ENCODE measurements at regions not wholly inside any gene's neighbourhood (a gene's known extent, or its start where the extent isn't known, plus 50 kb on each side); places are given as distances from the start of the nearest gene placed in this dataset.
"Not testable (repeated sequence)": the region's sequence is repeated elsewhere in the genome, so short reads cannot be mapped to it uniquely, and the experiment has no call there.

DNA sequence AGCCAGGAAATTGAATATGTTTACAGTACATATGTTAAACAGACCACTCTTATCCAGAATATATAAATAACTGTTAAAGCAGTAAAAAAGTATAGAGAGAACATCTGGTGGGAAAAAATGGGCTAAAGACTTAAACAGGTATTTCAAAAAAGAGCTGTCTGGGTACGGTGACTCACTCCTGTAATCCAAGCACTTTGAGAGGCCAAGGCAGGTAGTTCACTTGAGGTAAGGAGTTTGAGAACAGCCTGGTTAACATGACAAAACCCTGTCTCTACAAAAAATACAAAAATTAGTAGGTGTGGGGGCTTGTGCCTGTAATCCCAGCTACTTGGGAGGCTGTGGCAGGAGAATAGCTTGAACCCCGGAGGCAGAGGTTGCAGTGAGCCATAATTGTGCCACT, 171.4 kb upstream of the FSIP2 start:
- H3K27me3 ChIP-seq (ENCODE audit: low read depth), result no peaks in the 10 kb centered on the region
- H3K9me3 ChIP-seq, result no peaks in the 10 kb centered on the region
- H3K4me3 ChIP-seq, result no peak overlapping the region
- no peaks in the 10 kb centered on the region for H3K36me3 ChIP-seq (replicated peaks)
- H3K4me1 ChIP-seq, result no peaks in the 10 kb centered on the region
- in situ Hi-C loops (cut with MboI; ENCODE audit: low sequenced_read_pairs), result no loop called here
- no peak for DNase-seq (ENCODE audit: low spot score in 2 of 2)

DNA sequence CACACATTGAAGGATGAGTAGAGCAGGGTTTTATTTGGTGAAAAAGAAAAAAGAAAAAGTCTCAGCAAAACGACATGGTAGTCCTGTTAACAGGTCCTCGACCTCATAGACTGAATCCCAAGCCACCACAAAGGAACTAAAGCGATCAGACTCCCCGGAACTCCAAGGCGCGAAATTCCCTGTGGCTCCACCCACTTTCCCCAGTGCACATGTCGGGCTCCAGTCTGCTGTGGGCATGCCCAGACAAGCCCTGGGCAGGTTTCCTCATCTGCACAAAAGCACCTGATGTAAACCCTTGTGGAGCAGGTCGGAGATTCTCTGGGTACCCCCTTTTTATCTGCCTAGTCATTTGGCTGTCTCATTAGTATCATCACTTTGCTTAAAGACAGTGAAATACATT, 170.7 kb upstream of the FSIP2 start:
- Histone ChIP-seq H3K9me3 (no peaks in the 10 kb centered on the region), H3K4me1 (no peaks in the 10 kb centered on the region), H3K27me3 (ENCODE audit: low read depth) (no peaks in the 10 kb centered on the region), H3K4me3 (no peak overlapping the region), H3K36me3 (replicated peaks) (no peaks in the 10 kb centered on the region)
- in situ Hi-C loops (cut with MboI; ENCODE audit: low sequenced_read_pairs), result no loop called here
- peak in 1 of 2 experiments; percentile 26 for DNase-seq (ENCODE audit: low spot score in 2 of 2)

DNA sequence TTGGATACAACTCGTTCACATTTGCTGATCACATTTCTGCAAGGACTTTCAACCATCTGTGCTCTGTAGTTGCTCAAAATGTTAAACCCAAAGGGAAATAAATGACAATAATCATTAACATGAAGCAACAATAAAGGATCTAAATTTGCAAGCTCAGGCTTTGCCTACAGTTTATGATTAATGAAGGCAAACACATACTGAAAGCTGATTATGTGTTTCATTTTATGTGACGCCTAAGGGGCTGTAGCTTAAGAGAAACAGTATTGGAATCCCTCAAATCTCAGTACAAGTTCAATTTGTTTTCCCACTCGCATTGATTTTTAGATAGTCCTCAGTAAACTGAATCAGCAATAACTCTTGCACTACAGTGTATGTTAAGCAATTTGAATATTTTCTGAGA, 160.3 kb upstream of the FSIP2 start:
- H3K27me3 ChIP-seq (ENCODE audit: low read depth), result no peaks in the 10 kb centered on the region
- no peaks in the 10 kb centered on the region for H3K36me3 ChIP-seq (replicated peaks)
- no peak overlapping the region for H3K4me3 ChIP-seq
- peak in 1 of 2 experiments; percentile 32 for DNase-seq (ENCODE audit: low spot score in 2 of 2)
- H3K4me1 ChIP-seq, result peaks cover 12% of the 10 kb centered on the region
- no peaks in the 10 kb centered on the region for H3K9me3 ChIP-seq
- in situ Hi-C loops (cut with MboI; ENCODE audit: low sequenced_read_pairs), result no loop called here

DNA sequence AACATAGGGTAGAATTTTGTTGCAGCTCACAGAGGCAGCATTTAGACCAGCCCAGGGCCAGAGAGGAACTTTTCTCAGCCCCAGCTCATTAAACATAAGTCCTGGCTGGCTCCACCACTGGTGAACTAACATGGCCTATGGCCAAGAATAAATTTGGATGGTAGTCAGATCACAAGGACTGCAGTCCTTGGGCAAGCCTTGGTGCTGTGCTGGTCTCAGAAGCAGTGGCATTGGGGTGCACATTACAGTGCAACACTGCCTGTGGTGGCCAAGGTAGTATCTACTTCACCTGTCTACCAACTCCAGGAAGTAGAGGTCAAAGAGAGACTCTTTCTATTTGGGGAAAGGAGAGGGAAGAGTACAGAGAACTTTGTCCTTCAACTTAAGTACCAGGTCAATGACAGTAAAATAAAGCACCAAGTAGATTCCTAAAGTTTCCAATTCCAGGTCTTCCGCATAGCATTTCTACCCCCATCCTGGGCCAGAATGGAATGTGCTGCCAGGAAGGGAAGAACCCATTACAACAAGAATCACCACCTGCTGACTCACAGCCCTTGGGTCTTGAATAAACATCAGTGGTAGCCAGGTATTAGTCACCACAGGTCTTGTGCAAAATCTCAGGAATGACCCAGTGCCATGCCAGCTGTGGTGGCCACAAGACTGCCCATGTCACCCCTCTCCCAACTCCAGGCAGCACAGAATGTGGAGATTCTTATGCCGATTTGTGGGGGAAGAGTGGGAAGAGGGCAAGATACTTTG, 155.4 kb upstream of the FSIP2 start:
- in situ Hi-C loops (cut with MboI; ENCODE audit: low sequenced_read_pairs), result no loop called here
- 0 out of 2 replicates have a peak, but pooled peaks cover 3% of the 10 kb centered on the region for H3K9me3 ChIP-seq
- peaks cover 11% of the 10 kb centered on the region for H3K4me1 ChIP-seq
- DNase-seq (ENCODE audit: low spot score in 2 of 2), result no peak
- H3K36me3 ChIP-seq (replicated peaks), result no peaks in the 10 kb centered on the region
- H3K4me3 ChIP-seq, result no peak overlapping the region
- no peaks in the 10 kb centered on the region for H3K27me3 ChIP-seq (ENCODE audit: low read depth)

DNA sequence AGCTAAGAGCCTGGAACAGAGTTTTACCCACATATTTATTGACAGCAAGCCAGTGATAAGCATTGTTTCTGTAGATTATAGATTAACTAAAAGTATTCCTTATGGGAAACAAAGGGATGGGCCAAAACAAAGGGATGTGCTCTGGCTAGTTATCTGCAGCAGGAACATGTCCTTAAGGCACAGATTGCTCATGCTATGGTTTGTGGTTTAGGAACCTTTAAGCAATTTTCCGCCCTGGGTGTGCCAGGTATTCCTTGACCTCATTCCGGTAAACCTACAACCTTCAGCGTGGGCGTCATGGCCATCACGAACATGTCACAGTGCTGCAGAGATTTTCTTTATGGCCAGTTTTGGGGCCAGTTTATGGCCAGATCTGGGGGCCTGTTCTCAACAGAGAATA, 153.4 kb upstream of the FSIP2 start:
- H3K27me3 ChIP-seq (ENCODE audit: low read depth); H3K4me3 ChIP-seq; in situ Hi-C loops (cut with MboI; ENCODE audit: low sequenced_read_pairs); H3K36me3 ChIP-seq (replicated peaks); H3K4me1 ChIP-seq; DNase-seq (ENCODE audit: low spot score in 2 of 2); H3K9me3 ChIP-seq: not testable (repeated sequence)

DNA sequence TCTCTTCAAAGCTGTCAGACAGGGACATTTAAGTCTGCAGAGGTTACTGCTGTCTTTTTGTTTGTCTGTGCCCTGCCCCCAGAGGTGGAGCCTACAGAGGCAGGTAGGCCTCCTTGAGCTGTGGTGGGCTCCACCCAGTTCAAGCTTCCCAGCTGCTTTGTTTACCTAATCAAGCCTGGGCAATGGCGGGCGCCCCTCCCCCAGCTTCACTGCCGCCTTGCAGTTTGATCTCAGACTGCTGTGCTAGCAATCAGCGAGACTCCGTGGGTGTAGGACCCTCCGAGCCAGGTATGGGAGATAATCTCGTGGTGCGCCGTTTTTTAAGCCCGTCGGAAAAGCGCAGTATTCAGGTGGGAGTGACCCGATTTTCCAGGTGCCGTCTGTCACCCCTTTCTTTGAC, 147.3 kb upstream of the FSIP2 start:
- in situ Hi-C loops (cut with MboI; ENCODE audit: low sequenced_read_pairs); H3K36me3 ChIP-seq (replicated peaks); DNase-seq (ENCODE audit: low spot score in 2 of 2); H3K9me3 ChIP-seq; H3K4me3 ChIP-seq; H3K27me3 ChIP-seq (ENCODE audit: low read depth); H3K4me1 ChIP-seq: not testable (repeated sequence)

DNA sequence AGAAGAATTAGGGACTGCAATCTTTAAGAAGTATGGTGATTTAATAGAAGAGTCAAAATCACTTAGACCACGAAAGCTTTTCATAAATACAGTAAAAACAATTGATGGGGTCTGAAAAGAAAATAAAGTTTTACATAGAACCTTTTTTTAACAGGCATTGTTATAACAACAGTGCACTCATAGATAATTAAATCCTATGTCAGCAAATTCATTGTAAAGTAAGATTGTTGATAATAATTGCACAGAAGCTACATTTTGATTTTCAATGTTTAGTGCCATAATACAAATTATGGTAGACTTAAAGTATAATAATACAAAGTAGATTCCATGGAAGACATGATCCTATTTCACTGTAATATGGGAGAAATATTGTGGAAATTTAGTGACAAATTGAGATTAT, 130.7 kb upstream of the FSIP2 start:
- no peak for DNase-seq (ENCODE audit: low spot score in 2 of 2)
- Histone ChIP-seq H3K36me3 (replicated peaks) (no peaks in the 10 kb centered on the region), H3K27me3 (ENCODE audit: low read depth) (no peaks in the 10 kb centered on the region), H3K4me3 (no peak overlapping the region), H3K9me3 (no peaks in the 10 kb centered on the region), H3K4me1 (no peaks in the 10 kb centered on the region)
- in situ Hi-C loops (cut with MboI; ENCODE audit: low sequenced_read_pairs), result no loop called here

DNA sequence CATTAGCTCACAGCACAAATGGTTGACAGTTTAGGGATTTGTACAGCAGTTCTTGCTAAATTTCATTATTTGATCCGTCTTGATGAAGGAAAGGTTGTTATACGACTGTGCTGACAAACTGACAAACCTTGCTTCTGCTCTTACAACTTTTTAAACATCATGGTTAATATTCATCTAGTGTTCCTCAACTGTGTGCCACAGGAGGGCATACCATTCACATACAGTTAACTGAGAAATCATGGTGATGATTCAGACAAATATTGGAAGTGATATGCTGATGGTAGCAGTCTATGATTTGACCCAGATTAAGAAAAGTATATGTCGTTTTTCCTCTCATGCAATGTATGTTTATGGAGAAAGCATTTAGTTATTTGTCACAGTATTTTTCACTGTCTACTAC, 129.8 kb upstream of the FSIP2 start:
- no peaks in the 10 kb centered on the region for H3K4me1 ChIP-seq
- no peaks in the 10 kb centered on the region for H3K27me3 ChIP-seq (ENCODE audit: low read depth)
- H3K9me3 ChIP-seq, result no peaks in the 10 kb centered on the region
- no peak overlapping the region for H3K4me3 ChIP-seq
- no peaks in the 10 kb centered on the region for H3K36me3 ChIP-seq (replicated peaks)
- in situ Hi-C loops (cut with MboI; ENCODE audit: low sequenced_read_pairs), result no loop called here
- DNase-seq (ENCODE audit: low spot score in 2 of 2), result no peak

DNA sequence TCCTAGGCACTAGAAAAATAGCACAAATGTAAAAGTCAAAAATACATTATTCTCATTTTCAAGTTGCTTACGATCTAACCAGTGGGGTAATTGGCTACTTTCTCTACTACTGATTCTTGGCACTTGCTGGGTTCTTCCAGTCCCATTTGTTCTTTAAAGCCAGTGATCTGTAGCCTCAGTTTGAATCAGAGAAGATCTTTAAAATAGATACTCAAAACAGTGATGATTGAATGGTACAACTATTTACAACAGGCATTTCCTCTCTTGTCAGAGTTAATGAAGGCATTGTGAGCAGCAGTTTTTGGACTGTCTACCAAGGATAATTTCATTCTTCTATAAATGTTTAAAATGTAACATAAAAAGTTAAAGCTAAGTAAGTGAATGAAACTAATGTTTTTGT, 128.3 kb upstream of the FSIP2 start:
- H3K36me3 ChIP-seq (replicated peaks), result no peaks in the 10 kb centered on the region
- no peaks in the 10 kb centered on the region for H3K27me3 ChIP-seq (ENCODE audit: low read depth)
- in situ Hi-C loops (cut with MboI; ENCODE audit: low sequenced_read_pairs), result no loop called here
- H3K4me3 ChIP-seq, result no peak overlapping the region
- no peaks in the 10 kb centered on the region for H3K4me1 ChIP-seq
- no peak for DNase-seq (ENCODE audit: low spot score in 2 of 2)
- 0 out of 2 replicates have a peak, but pooled peaks cover 3% of the 10 kb centered on the region for H3K9me3 ChIP-seq

DNA sequence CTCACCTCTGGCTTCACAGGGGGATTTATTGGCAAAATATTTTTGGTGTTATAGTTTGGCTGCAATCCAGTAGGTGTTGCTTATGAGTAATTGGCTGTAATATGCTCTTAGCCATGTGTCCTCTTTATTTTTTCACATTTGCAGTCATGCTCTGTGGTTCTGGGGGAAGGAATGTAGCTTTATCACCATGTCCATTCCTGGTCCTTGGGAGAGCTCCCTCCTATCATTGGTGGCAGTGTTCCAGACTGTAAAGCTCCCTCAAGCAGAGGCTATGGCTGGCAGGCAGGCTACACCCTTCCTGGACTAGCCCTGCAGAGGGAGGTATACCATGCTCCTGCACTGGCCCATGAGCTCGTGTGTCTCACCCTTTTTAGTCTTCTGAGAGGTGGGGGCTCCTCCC, 120.0 kb upstream of the FSIP2 start:
- no peaks in the 10 kb centered on the region for H3K4me1 ChIP-seq
- no peaks in the 10 kb centered on the region for H3K36me3 ChIP-seq (replicated peaks)
- in situ Hi-C loops (cut with MboI; ENCODE audit: low sequenced_read_pairs), result no loop called here
- no peaks in the 10 kb centered on the region for H3K27me3 ChIP-seq (ENCODE audit: low read depth)
- H3K4me3 ChIP-seq, result no peak overlapping the region
- DNase-seq (ENCODE audit: low spot score in 2 of 2), result no peak
- 0 out of 2 replicates have a peak, but pooled peaks cover 3% of the 10 kb centered on the region for H3K9me3 ChIP-seq

DNA sequence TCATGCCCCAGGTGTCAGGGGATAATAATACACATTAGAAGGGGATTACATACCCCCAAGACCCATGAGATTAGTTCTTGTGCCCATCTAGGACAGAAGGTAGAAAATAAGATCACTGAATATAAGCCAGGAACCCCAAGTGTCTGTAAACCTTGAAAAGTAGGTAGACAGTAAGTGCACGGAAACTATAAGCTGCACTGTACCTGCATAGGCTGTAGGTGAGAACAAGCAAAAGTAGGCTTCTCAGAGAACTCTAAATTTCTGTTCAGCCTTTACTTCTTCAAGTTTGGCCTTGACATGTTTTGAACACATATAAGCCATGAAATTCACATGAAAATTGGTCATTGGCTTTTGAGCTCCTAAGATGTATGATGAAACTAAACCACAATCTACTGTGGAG, 113.0 kb upstream of the FSIP2 start:
- in situ Hi-C loops (cut with MboI; ENCODE audit: low sequenced_read_pairs), result no loop called here
- Histone ChIP-seq H3K9me3 (no peaks in the 10 kb centered on the region), H3K4me1 (no peaks in the 10 kb centered on the region; the same call in 1 of the 2 replicates), H3K4me3 (no peak overlapping the region), H3K27me3 (ENCODE audit: low read depth) (no peaks in the 10 kb centered on the region), H3K36me3 (replicated peaks) (no peaks in the 10 kb centered on the region)
- DNase-seq (ENCODE audit: low spot score in 2 of 2), result no peak

DNA sequence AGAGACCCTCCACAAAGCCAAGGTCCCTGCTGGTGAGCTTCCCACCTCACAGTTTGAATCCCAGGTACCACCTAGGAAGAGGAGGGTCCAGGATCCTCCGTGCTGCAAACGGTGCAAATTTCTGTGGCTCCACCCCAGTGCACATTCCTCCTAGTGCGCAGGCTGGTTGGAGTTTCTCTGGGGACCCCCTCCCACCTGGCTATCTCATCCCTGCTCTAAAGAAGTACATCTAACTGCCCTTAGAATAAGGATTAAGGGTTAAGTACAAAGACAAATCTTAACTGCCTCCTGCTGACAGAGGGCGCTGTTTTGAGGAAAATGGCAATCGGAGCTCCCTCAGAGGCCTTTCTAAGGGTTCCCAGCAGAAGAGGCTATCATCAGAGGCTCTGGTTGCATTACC, 109.6 kb upstream of the FSIP2 start:
- Histone ChIP-seq H3K36me3 (replicated peaks) (no peaks in the 10 kb centered on the region), H3K9me3 (no peaks in the 10 kb centered on the region), H3K27me3 (ENCODE audit: low read depth) (no peaks in the 10 kb centered on the region), H3K4me1 (peaks cover 8% of the 10 kb centered on the region), H3K4me3 (no peak overlapping the region)
- DNase-seq (ENCODE audit: low spot score in 2 of 2), result peak in 1 of 2 experiments; percentile 61
- in situ Hi-C loops (cut with MboI; ENCODE audit: low sequenced_read_pairs), result no loop called here

DNA sequence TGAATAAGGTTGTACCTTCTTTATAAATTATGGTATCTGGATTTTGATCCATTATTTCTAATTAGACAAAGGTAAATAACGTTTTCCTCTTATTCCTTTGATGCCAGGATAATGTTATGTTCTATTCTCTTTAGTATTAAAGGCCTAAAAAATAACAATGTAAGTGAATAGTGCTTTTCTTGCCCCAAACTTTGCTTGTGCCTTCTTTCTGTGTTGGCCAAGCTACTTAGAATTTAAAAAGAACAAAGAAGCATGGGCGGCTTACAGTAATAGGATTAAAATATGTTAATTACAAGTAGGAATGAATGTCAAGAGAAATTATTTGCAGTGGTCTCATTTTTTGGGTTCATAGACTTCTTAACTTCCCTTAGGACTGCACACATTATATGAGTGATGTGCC, 105.0 kb upstream of the FSIP2 start:
- Histone ChIP-seq H3K4me1 (peaks cover 18% of the 10 kb centered on the region), H3K9me3 (no peaks in the 10 kb centered on the region), H3K27me3 (ENCODE audit: low read depth) (no peaks in the 10 kb centered on the region), H3K36me3 (replicated peaks) (no peaks in the 10 kb centered on the region), H3K4me3 (no peak overlapping the region)
- peak in 1 of 2 experiments; percentile 90 for DNase-seq (ENCODE audit: low spot score in 2 of 2)
- in situ Hi-C loops (cut with MboI; ENCODE audit: low sequenced_read_pairs), result no loop called here

DNA sequence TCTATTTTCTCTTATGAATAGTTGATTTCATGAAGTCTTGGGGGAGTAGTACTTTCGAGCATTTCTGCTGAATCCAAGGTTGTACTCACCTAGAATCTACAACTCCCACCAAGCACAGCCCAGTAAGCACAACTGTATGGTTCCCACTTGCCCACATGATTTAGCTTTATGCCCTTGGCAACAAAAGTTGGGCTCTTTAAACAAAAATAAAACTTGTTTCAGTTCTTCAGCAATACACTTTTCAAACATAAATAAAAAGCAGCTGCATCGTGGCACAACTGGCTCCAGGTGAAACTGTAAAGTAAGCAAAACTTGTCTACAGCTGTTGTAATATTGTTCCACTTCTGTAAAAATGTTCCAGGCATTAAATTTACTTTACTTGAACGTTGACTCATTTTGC, 99.8 kb upstream of the FSIP2 start:
- H3K36me3 ChIP-seq (replicated peaks), result no peaks in the 10 kb centered on the region
- no peaks in the 10 kb centered on the region for H3K27me3 ChIP-seq (ENCODE audit: low read depth)
- H3K9me3 ChIP-seq, result no peaks in the 10 kb centered on the region
- no peak for DNase-seq (ENCODE audit: low spot score in 2 of 2)
- H3K4me1 ChIP-seq, result peaks cover 20% of the 10 kb centered on the region
- no peak overlapping the region for H3K4me3 ChIP-seq
- in situ Hi-C loops (cut with MboI; ENCODE audit: low sequenced_read_pairs), result no loop called here

DNA sequence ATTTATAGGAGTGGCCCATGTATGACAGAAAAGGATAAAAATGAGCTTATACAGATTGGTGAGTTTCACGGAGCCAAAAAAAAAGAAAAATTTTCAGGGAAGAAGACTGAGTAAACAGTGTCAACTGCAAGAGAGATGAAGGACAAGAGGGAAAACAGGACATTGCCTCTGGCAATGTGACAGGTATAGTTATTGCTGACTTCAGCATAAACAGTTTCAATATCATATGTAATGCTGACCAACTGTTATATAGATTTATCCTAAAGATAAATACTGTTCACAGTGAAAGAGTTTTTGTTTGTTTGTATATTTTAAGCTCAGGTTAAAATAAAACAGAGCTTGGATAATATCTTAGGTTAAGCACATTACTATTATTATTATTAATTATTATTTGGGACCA, 98.0 kb upstream of the FSIP2 start:
- no peak overlapping the region for H3K4me3 ChIP-seq
- no peaks in the 10 kb centered on the region for H3K27me3 ChIP-seq (ENCODE audit: low read depth)
- DNase-seq (ENCODE audit: low spot score in 2 of 2), result no peak
- no peaks in the 10 kb centered on the region for H3K36me3 ChIP-seq (replicated peaks)
- in situ Hi-C loops (cut with MboI; ENCODE audit: low sequenced_read_pairs), result no loop called here
- peaks cover 25% of the 10 kb centered on the region for H3K4me1 ChIP-seq
- no peaks in the 10 kb centered on the region for H3K9me3 ChIP-seq
